Right cardiac atrium (tissue), 5 donors: ENCODE measurements at regions not wholly inside any gene's neighbourhood (a gene's known extent, or its start where the extent isn't known, plus 50 kb on each side); places are given as distances from the start of the nearest gene placed in this dataset.

Experiments used
- ATAC-seq, 2 donors: fragments of 200-7000 bp; cut with Tn5 transposase; one replicate each; pipeline versions ENCODE4 v1.8.0 to v1.9.1; 2020; ENCODE audit warnings: moderate library complexity in 2 of 2, mild to moderate bottlenecking in 1 of 2
- DNase-seq, 3 donors: peaks; one replicate each; pipeline ENCODE4 v3.0.0-alpha.2; 2020
- H3K27ac ChIP-seq: one replicate; pipeline ENCODE4 v1.5.1; 2013; ENCODE audit warnings: mild to moderate bottlenecking, low read length, control low read depth, moderate library complexity
- H3K27me3 ChIP-seq: one replicate; pipeline ENCODE4 v1.6.1; 2013; ENCODE audit not compliant: control insufficient read depth, insufficient read depth
- H3K4me1 ChIP-seq: one replicate; pipeline ENCODE4 v1.6.1; 2013; ENCODE audit warnings: low read length; ENCODE audit not compliant: control insufficient read depth, insufficient read depth
- H3K4me3 ChIP-seq: one replicate; pipeline ENCODE4 v1.5.1; 2013; ENCODE audit warnings: low read length, control low read depth
- H3K9me3 ChIP-seq: one replicate; pipeline ENCODE4 v1.6.1; 2013; ENCODE audit warnings: low read length; ENCODE audit not compliant: control insufficient read depth
- WGBS: extraction: QIAGEN DNeasy Blood & Tissue Kit; methylation state at CpG from one replicate; pipeline ENCODE4 v1.1.7; 2013; 5-methylcytosine and 5-hydroxymethylcytosine counted together
- intact Hi-C, 4 donors: fragments of 100-400 bp; cut with DNase I; formaldehyde crosslinking; loops; one replicate each; pipeline versions ENCODE4 v1.11.0 to v1.14.0; 2022 to 2023
- donor health status: healthy with polysubstance abuse.
- donor health status: DM: no; HTN: yes; CAD: no.
- donor health status: DM: no; HTN: no; CAD: no.
- donor health status: DM: no; HTN: yes; CAD: no; lungs with severe emphysema.
- donor health status: DM: yes; HTN: yes; CAD: no.

DNA sequence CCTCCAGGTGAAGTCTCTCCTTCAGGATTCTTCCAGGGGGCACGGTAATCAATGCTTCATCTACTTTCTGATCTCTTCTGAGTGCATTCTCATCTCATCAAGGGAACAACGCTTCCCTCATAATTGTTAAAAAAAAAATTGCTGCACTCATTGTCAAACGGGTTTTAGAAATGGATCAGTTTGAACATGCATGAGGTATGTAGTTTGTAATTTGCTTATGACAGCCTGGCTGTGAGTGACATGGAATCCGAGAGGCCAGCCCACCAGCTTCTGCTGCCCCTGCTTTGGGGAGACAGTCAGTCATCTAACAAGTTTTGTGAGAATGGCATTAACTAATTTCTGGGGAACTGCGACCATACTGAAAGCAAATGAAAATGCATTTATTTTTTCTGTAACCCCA, 791.9 kb upstream of the SOX11 start:
- WGBS, result 79% methylated on average over 5 of the region's 5 CpGs

DNA sequence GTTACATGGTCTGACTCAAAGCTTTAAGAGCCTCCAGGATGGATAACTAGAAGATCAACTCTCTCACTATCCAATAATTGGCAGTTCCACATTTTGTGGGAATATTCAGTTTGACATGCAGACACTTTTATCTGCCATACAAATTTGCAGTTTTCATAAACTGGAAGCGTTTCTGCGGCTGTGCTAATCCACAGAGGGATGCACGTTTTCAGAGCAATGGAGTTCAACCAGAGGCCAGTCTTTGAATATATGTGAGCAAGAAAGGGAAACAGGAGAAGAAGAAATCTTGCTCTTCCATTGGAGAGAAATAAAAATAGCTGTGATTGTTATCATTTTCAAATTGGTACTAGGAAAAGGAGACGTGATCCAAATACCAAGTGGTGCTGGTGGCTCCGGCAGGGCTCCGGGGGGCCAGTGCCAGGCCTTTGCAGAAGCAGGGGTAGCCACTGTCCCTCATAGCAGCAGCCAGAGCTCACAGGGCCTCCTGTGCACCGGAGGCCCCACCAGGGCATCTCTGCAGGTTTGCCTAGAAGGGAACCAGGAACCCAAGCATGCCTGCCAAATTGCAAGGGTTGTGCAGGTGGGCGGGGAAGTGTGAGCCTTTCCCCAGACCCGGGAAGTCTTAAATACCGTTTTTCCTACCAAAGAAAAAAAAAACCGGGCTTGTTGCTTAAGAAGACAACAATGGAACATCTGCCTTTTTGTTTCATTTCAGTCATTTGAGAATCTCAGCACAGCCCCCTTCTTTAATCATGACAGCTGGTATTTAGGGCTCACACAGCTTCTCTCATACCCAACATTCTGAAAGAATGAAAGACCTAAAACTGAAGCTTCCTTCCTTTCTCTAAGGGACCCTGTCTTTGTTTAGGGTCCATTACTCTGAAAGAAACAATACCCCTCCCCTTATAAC, 791.1 kb upstream of the SOX11 start:
- H3K27me3 ChIP-seq, result no peaks in the 10 kb centered on the region
- H3K4me3 ChIP-seq, result no peak overlapping the region
- DNase-seq (no peak), ATAC-seq (no peak)
- intact Hi-C loops, result no loop called here
- 77% methylated on average over 11 of the region's 11 CpGs for WGBS
- no peaks in the 10 kb centered on the region for H3K9me3 ChIP-seq
- H3K27ac ChIP-seq, result no peak overlapping the region
- peaks cover 2% of the 10 kb centered on the region for H3K4me1 ChIP-seq

More for the DNA sequence above, 791.9 kb upstream of the SOX11 start:
- no peaks in the 10 kb centered on the region for H3K9me3 ChIP-seq
- no peak overlapping the region for H3K4me3 ChIP-seq
- no peak for DNase-seq
- intact Hi-C loops, result no loop called here
- no peak overlapping the region for H3K27ac ChIP-seq
- peaks cover 2% of the 10 kb centered on the region for H3K4me1 ChIP-seq
- no peak for ATAC-seq
- no peaks in the 10 kb centered on the region for H3K27me3 ChIP-seq

GRCh38 chr2:4903656-4904348, 788.4 kb upstream of the SOX11 start:
- intact Hi-C loops, result no loop called here
- no peaks in the 10 kb centered on the region for H3K27me3 ChIP-seq
- no peaks in the 10 kb centered on the region for H3K9me3 ChIP-seq
- WGBS, result 27% methylated on average over 12 of the region's 12 CpGs
- H3K4me3 ChIP-seq, result no peak overlapping the region
- ATAC-seq (no peak), DNase-seq (no peak)
- peaks cover 2% of the 10 kb centered on the region for H3K4me1 ChIP-seq
- no peak overlapping the region for H3K27ac ChIP-seq

DNA sequence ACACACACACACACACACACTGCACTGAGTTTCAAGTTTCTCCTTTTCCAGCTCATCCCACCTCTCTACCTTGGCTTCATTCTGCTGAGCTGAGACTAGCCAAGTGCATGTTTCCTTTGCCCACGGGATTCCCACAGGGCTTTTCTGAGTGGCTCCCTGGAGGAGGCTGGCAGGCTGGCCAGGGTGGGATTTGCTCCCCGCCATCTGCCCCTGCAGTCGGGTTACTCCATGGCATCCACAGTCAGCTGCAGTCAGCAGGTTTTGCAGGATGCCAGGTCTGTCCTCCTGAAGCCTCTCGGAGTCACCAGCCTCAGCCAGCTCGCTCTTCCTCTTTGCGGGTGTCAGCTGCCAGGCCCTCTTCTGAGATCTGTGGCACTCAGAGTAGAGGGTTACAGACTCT, 783.7 kb upstream of the SOX11 start:
- Histone ChIP-seq H3K4me1 (peaks cover 2% of the 10 kb centered on the region), H3K9me3 (no peaks in the 10 kb centered on the region), H3K4me3 (no peak overlapping the region), H3K27me3 (no peaks in the 10 kb centered on the region), H3K27ac (no peak overlapping the region)
- ATAC-seq, result no peak
- intact Hi-C loops, result no loop called here
- WGBS, result 77% methylated on average over 6 of the region's 6 CpGs
- no peak for DNase-seq

DNA sequence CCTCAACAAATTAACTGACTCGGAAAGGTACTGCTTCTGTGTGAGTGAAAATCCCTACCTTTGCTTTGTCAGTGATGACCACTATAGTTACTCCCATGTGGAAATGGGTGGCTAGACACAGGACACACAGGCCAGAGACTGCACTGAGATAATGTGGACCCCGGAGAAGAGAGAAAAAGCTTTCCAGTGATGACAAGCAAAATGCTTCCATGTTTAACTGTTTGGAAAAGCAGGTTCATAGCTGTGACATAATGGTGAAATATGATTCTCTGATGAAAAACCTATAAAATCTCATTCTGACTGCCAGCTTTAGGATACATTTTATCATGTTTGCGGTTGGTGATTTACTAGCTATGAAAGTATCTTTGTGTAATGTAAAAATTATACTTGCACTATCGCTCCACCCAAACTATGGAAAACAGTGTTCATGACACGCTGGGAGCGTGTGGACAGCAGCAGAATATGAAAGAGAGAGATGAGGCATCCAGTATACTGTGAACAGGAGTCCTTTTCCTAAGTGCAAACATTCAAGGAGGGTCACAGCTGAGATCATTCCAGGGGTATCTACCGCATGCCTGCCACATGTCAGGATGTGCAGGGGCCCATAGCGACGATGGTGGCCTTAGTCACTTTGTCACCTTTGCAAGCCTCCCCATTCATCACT, 782.7 kb upstream of the SOX11 start:
- H3K27ac ChIP-seq, result no peak overlapping the region
- no peaks in the 10 kb centered on the region for H3K27me3 ChIP-seq
- WGBS, result 62% methylated on average over 9 of the region's 9 CpGs
- intact Hi-C loops, result no loop called here
- H3K4me1 ChIP-seq, result no peaks in the 10 kb centered on the region
- DNase-seq (no peak), ATAC-seq (no peak)
- no peaks in the 10 kb centered on the region for H3K9me3 ChIP-seq
- no peak overlapping the region for H3K4me3 ChIP-seq

DNA sequence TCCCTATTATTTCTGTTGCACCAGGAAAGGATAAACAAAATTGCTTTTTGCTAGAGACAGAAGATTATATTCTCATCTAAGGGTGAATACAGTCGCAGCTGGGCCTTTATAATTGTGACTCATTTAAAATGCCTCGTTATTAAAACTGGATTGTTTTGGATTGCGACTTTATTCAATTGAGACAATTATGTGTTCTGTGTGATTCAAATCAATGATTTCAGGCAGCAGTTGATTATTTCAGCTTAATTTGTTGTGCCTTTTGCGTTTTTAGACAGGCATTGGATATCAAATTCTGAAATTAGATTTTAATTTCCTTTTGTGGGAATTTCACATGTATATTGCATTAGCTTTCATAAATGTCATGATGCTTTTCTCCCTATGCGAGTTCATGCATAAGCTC, 778.1 kb upstream of the SOX11 start:
- Histone ChIP-seq H3K27me3 (no peaks in the 10 kb centered on the region), H3K4me1 (no peaks in the 10 kb centered on the region), H3K9me3 (no peaks in the 10 kb centered on the region), H3K27ac (no peak overlapping the region), H3K4me3 (no peak overlapping the region)
- ATAC-seq (no peak), DNase-seq (no peak)
- intact Hi-C loops, result no loop called here
- 92% methylated on average over 5 of the region's 5 CpGs for WGBS

DNA sequence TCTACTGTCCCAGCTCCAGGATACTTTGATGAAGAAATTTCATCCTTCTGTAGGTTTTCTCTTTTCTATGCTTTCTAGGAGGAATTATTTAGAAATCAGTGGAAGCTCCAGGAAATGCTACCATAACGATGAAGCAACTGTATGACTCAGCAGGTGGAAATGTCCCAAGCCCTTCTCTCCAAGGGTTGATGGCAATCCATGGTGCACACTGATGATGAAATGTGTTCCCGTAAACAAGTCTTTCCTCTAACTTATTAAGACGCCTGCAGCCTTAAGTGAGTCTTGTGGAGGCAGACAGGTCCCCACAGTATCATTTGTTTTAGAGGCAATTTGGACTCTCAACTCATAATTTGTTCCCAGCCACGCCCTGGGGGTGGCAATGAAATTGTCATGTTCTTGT, 777.6 kb upstream of the SOX11 start:
- DNase-seq (no peak), ATAC-seq (no peak)

GRCh38 chr2:4915357-4915756, 776.8 kb upstream of the SOX11 start:
- intact Hi-C loops, result no loop called here
- H3K27ac ChIP-seq, result no peak overlapping the region
- no peak overlapping the region for H3K4me3 ChIP-seq
- no peaks in the 10 kb centered on the region for H3K27me3 ChIP-seq
- WGBS, result 77% methylated on average over 2 of the region's 2 CpGs
- DNase-seq (no peak), ATAC-seq (no peak)
- H3K9me3 ChIP-seq, result no peaks in the 10 kb centered on the region
- H3K4me1 ChIP-seq, result no peaks in the 10 kb centered on the region

More for the DNA sequence above, 777.6 kb upstream of the SOX11 start:
- H3K4me3 ChIP-seq, result no peak overlapping the region
- no peaks in the 10 kb centered on the region for H3K4me1 ChIP-seq
- no peaks in the 10 kb centered on the region for H3K9me3 ChIP-seq
- H3K27me3 ChIP-seq, result no peaks in the 10 kb centered on the region
- 70% methylated on average over 4 of the region's 4 CpGs for WGBS
- intact Hi-C loops, result no loop called here
- H3K27ac ChIP-seq, result no peak overlapping the region

GRCh38 chr2:4916094-4916493, 776.1 kb upstream of the SOX11 start:
- ATAC-seq (no peak), DNase-seq (no peak)
- no peaks in the 10 kb centered on the region for H3K9me3 ChIP-seq
- H3K4me1 ChIP-seq, result no peaks in the 10 kb centered on the region
- 45% methylated on average over 2 of the region's 2 CpGs for WGBS
- intact Hi-C loops, result no loop called here
- H3K4me3 ChIP-seq, result no peak overlapping the region
- no peaks in the 10 kb centered on the region for H3K27me3 ChIP-seq
- no peak overlapping the region for H3K27ac ChIP-seq

GRCh38 chr2:4930704-4931103, 761.5 kb upstream of the SOX11 start:
- H3K27ac ChIP-seq, result no peak overlapping the region
- WGBS, result 85% methylated on average over 5 of the region's 5 CpGs
- H3K9me3 ChIP-seq, result no peaks in the 10 kb centered on the region
- intact Hi-C loops, result no loop called here
- H3K4me1 ChIP-seq, result no peaks in the 10 kb centered on the region
- ATAC-seq (no peak), DNase-seq (no peak)
- no peak overlapping the region for H3K4me3 ChIP-seq
- H3K27me3 ChIP-seq, result no peaks in the 10 kb centered on the region

GRCh38 chr2:4931721-4932365, 760.3 kb upstream of the SOX11 start:
- ATAC-seq, result no peak
- 74% methylated on average over 6 of the region's 6 CpGs for WGBS

More at GRCh38 chr2:4931721-4932365, 760.3 kb upstream of the SOX11 start:
- Histone ChIP-seq H3K27ac (no peak overlapping the region), H3K9me3 (no peaks in the 10 kb centered on the region), H3K27me3 (no peaks in the 10 kb centered on the region), H3K4me1 (no peaks in the 10 kb centered on the region), H3K4me3 (no peak overlapping the region)
- intact Hi-C loops, result no loop called here
- DNase-seq, result no peak
